GM12878 (cell line): ENCODE measurements at regions not wholly inside any gene's neighbourhood (a gene's known extent, or its start where the extent isn't known, plus 50 kb on each side); places are given as distances from the start of the nearest gene placed in this dataset.

ENCODE experiments used
- ATAC-seq: fragments of 200-7000 bp; cut with Tn5 transposase; 3 replicates; pipeline ENCODE4 v1.9.1; 2020; ENCODE audit warnings: mild to moderate bottlenecking, moderate library complexity
- BruUV-seq: library from RNA; stranded (reverse); fragments of 400-500 nt; replicated peaks from 2 replicates; lab custom pipeline; 2021; lab: Mats Ljungman, UMichigan
- CTCF ChIA-PET: fragments of 300-600 bp; sonication (Branson Sonifier 250); formaldehyde crosslinking; extraction: SDS; loops from one replicate; lab custom pipeline; 2021; ENCODE audit warnings: inconsistent platforms; lab: Yijun Ruan, JAX
- POLR2A ChIA-PET: fragments of 350-600 bp; formaldehyde crosslinking; extraction: SDS; loops from one replicate; lab custom pipeline; 2021; ENCODE audit warnings: inconsistent platforms; lab: Charles Lee
- RAD21 ChIA-PET: fragments of 300-600 bp; sonication (Branson Sonifier 250); formaldehyde crosslinking; loops from one replicate; lab custom pipeline; 2023; ENCODE audit warnings: antibody characterized with exemption; ENCODE audit not compliant: unreplicated experiment; lab: Charles Lee
- SMC1A ChIA-PET: fragments of 300-600 bp; sonication (Branson Sonifier 250); formaldehyde crosslinking; loops from one replicate; lab custom pipeline; 2023; ENCODE audit not compliant: unreplicated experiment, uncharacterized antibody; lab: Charles Lee
- DNase-seq: peaks from one replicate; pipeline ENCODE4 v3.0.0-alpha.2; 2011; ENCODE audit warnings: low read depth, low spot score
- FAIRE-seq: peaks from 3 replicates; lab custom pipeline; 2011; peaks lifted over from hg19 to GRCh38; lab: Jason Lieb, UNC
- H2AFZ ChIP-seq: 2 replicates; pipeline ENCODE4 v1.6.0; 2011; ENCODE audit warnings: low read depth, low read length, control low read depth; ENCODE audit not compliant: control insufficient read depth
- H3K27ac ChIP-seq: 2 replicates; pipeline ENCODE4 v1.5.1; 2011; ENCODE audit warnings: control low read depth; ENCODE audit not compliant: control insufficient read depth, insufficient read depth
- H3K27me3 ChIP-seq, 2 experiments: replicated peaks in 1 of 2; 2 replicates each; pipeline versions ENCODE4 v1.6.0 to v1.6.1; 2011; ENCODE audit warnings: low read length in 1 of 2; ENCODE audit not compliant: control insufficient read depth in 2 of 2, insufficient read depth in 2 of 2
- H3K36me3 ChIP-seq, 2 experiments: 2 replicates each; pipeline ENCODE4 v1.5.1; 2011; ENCODE audit warnings: low read length in 1 of 2; ENCODE audit not compliant: control insufficient read depth in 2 of 2, insufficient read depth in 2 of 2
- H3K4me1 ChIP-seq: 2 replicates; pipeline ENCODE4 v1.6.1; 2011; ENCODE audit warnings: mild to moderate bottlenecking, low read length, moderate library complexity, mixed read lengths; ENCODE audit not compliant: control insufficient read depth, insufficient read depth
- H3K4me2 ChIP-seq: 2 replicates; pipeline ENCODE4 v1.6.0; 2011; ENCODE audit warnings: control low read depth; ENCODE audit not compliant: control insufficient read depth, insufficient read depth
- H3K4me3 ChIP-seq: fragments of 200-600 bp; sonication (generic); 2 replicates; pipeline ENCODE4 v1.5.1; 2016
- H3K79me2 ChIP-seq: 2 replicates; pipeline ENCODE4 v1.6.0; 2011; ENCODE audit warnings: low read length; ENCODE audit not compliant: control insufficient read depth, insufficient read depth
- H3K9ac ChIP-seq: 2 replicates; pipeline ENCODE4 v1.8.0; 2011; ENCODE audit warnings: low read length, control low read depth, mixed read lengths; ENCODE audit not compliant: control insufficient read depth, insufficient read depth
- H3K9me3 ChIP-seq: replicated peaks from 3 replicates; pipeline ENCODE4 v1.5.1; 2011; ENCODE audit warnings: mild to moderate bottlenecking, low read length; ENCODE audit not compliant: control insufficient read depth, insufficient read depth
- H4K20me1 ChIP-seq: 2 replicates; pipeline ENCODE4 v1.6.0; 2011; ENCODE audit not compliant: control insufficient read depth, insufficient read depth
- BHLHE40 ChIP-seq, 2 experiments: fragments of 450-650 bp in 1 of 2; IDR thresholded peaks; 2 replicates each; pipeline ENCODE4 v1.6.1; 2011 to 2017; ENCODE audit warnings: low read depth in 2 of 2, borderline replicate concordance in 1 of 2, improper control_type of control experiment in 1 of 2, low read length in 1 of 2, mild to moderate bottlenecking in 1 of 2
- ETV6 ChIP-seq, 2 experiments: fragments of 450-650 bp in 1 of 2; IDR thresholded peaks in 1 of 2; conservative IDR thresholded peaks in 1 of 2; 2 replicates each; pipeline ENCODE4 v1.6.1; 2014; ENCODE audit warnings: antibody characterized with exemption in 1 of 2, borderline replicate concordance in 1 of 2, low read depth in 1 of 2, mild to moderate bottlenecking in 1 of 2, moderate library complexity in 1 of 2
- HDGF ChIP-seq: fragments of 450-650 bp; IDR thresholded peaks from 2 replicates; pipeline ENCODE4 v1.6.1; 2016; ENCODE audit warnings: antibody characterized with exemption
- LARP7 ChIP-seq: fragments of 450-650 bp; IDR thresholded peaks from 2 replicates; pipeline ENCODE4 v1.6.1; 2017; ENCODE audit warnings: mild to moderate bottlenecking
- MYC ChIP-seq: IDR thresholded peaks from 2 replicates; pipeline ENCODE4 v1.6.1; 2011; ENCODE audit warnings: mild to moderate bottlenecking, low read length, moderate library complexity, inconsistent platforms; ENCODE audit not compliant: insufficient read depth, insufficient replicate concordance, insufficient read length, severe bottlenecking
- NFYB ChIP-seq: IDR thresholded peaks from 2 replicates; pipeline ENCODE4 v1.6.1; 2011; ENCODE audit warnings: low read depth, mild to moderate bottlenecking, low read length, improper control_type of control experiment, moderate library complexity; ENCODE audit not compliant: insufficient read depth
- POLR2AphosphoS5 ChIP-seq: IDR thresholded peaks from 2 replicates; pipeline ENCODE4 v1.6.1; 2011; ENCODE audit warnings: mild to moderate bottlenecking, low read length, inconsistent platforms
- SPI1 ChIP-seq: IDR thresholded peaks from 2 replicates; pipeline ENCODE4 v1.6.1; 2011; ENCODE audit warnings: low read depth, mild to moderate bottlenecking, low read length, moderate library complexity, borderline replicate concordance; ENCODE audit not compliant: insufficient read depth
- YBX1 ChIP-seq: fragments of 450-650 bp; IDR thresholded peaks from 2 replicates; pipeline ENCODE4 v1.6.1; 2016; ENCODE audit warnings: antibody characterized with exemption
- WGBS: methylation state at CpG from one replicate; pipeline ENCODE4 v1.1.6; 2016; ENCODE audit warnings: low lambda C conversion rate; ENCODE audit not compliant: insufficient replicate concordance, insufficient coverage; ENCODE audit errors: missing lambda C conversion rate; 5-methylcytosine and 5-hydroxymethylcytosine counted together
- in situ Hi-C: fragments of 300-500 bp; cut with MboI; formaldehyde crosslinking; loops from 9 replicates; pipeline ENCODE4 v1.14.3; 2018; ENCODE audit warnings: mixed read lengths
- intact Hi-C: fragments of 100-400 bp; cut with micrococcal nuclease; formaldehyde crosslinking; loops from one replicate; pipeline ENCODE4 v1.14.2; 2022; ENCODE audit not compliant: unreplicated experiment
- TF ChIP-seq, protein P1 (sequence below): fragments of 450-650 bp; IDR thresholded peaks from 2 replicates; pipeline ENCODE4 v1.6.1; 2017; ENCODE audit warnings: mild to moderate bottlenecking, low read depth, inconsistent platforms; ENCODE audit not compliant: poor library complexity, severe bottlenecking
- TF ChIP-seq, protein P2 (sequence below): fragments of 450-650 bp; IDR thresholded peaks from 2 replicates; pipeline ENCODE4 v1.6.1; 2017; ENCODE audit warnings: mild to moderate bottlenecking

- POLR2A ChIA-PET, result no interaction called here
- Histone ChIP-seq H3K27me3 (no peaks in the 10 kb centered on the region), H3K79me2 (no peaks in the 10 kb centered on the region), H2AFZ (no peak overlapping the region), H3K4me1 (no peaks in the 10 kb centered on the region), H3K4me3 (no peak overlapping the region), H3K27ac (no peak overlapping the region), H3K9me3 (no peaks in the 10 kb centered on the region), H3K4me2 (no peak overlapping the region), H4K20me1 (no peaks in the 10 kb centered on the region), H3K9ac (no peak overlapping the region), H3K36me3 (no peaks in the 10 kb centered on the region)
- DNase-seq, result no peak
- intact Hi-C loops, result no loop called here
- WGBS, result 0% methylated on average over 2 of the region's 2 CpGs
- FAIRE-seq, result no peak
- BruUV-seq, result no TSS peak
- ATAC-seq, result no peak
- TF ChIP-seq YBX1, result no peak
- TF ChIP-seq LARP7, result no peak
- no peak for TF ChIP-seq ETV6 (conservative IDR thresholded peaks at IDR 0.05 in 1 of 2, IDR thresholded peaks at IDR 0.05 in 1 of 2; ENCODE audit: borderline replicate concordance in 1 of 2, low read depth in 1 of 2)
- TF ChIP-seq MYC, result no peak
- TF ChIP-seq SPI1, result no peak
- TF ChIP-seq HDGF, result no peak
- TF ChIP-seq, protein P1, sequence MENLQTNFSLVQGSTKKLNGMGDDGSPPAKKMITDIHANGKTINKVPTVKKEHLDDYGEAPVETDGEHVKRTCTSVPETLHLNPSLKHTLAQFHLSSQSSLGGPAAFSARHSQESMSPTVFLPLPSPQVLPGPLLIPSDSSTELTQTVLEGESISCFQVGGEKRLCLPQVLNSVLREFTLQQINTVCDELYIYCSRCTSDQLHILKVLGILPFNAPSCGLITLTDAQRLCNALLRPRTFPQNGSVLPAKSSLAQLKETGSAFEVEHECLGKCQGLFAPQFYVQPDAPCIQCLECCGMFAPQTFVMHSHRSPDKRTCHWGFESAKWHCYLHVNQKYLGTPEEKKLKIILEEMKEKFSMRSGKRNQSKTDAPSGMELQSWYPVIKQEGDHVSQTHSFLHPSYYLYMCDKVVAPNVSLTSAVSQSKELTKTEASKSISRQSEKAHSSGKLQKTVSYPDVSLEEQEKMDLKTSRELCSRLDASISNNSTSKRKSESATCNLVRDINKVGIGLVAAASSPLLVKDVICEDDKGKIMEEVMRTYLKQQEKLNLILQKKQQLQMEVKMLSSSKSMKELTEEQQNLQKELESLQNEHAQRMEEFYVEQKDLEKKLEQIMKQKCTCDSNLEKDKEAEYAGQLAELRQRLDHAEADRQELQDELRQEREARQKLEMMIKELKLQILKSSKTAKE, result no peak
- TF ChIP-seq NFYB, result no peak
- TF ChIP-seq, protein P2, sequence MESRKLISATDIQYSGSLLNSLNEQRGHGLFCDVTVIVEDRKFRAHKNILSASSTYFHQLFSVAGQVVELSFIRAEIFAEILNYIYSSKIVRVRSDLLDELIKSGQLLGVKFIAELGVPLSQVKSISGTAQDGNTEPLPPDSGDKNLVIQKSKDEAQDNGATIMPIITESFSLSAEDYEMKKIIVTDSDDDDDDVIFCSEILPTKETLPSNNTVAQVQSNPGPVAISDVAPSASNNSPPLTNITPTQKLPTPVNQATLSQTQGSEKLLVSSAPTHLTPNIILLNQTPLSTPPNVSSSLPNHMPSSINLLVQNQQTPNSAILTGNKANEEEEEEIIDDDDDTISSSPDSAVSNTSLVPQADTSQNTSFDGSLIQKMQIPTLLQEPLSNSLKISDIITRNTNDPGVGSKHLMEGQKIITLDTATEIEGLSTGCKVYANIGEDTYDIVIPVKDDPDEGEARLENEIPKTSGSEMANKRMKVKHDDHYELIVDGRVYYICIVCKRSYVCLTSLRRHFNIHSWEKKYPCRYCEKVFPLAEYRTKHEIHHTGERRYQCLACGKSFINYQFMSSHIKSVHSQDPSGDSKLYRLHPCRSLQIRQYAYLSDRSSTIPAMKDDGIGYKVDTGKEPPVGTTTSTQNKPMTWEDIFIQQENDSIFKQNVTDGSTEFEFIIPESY, result no peak
- no peak for TF ChIP-seq BHLHE40 (IDR thresholded peaks at IDR 0.05; ENCODE audit: borderline replicate concordance in 1 of 2, low read depth in 2 of 2, low read length in 1 of 2)
- no peak for TF ChIP-seq POLR2AphosphoS5
- CTCF ChIA-PET, result interaction anchor here (3.6 kb wide), 1 partner anchor 10 kb away, joined by 27 read pairs; no protein-coding TSS in a partner anchor
- SMC1A ChIA-PET, result interaction anchor here (1.0 to 2.1 kb wide), 5 partner anchors 10 to 681 kb away, joined by 3 to 11 read pairs (median 3); no protein-coding TSS in a partner anchor
- in situ Hi-C loops, result no loop called here
- RAD21 ChIA-PET, result interaction anchor here (0.9 to 1.2 kb wide), 2 partner anchors 10 to 681 kb away, joined by 3 to 6 read pairs; no protein-coding TSS in a partner anchor
Observed at GRCh38 chr4:177057186-177057585, 252.5 kb upstream of the NEIL3 start.
